WTC11 (cell line): ENCODE measurements at regions not wholly inside any gene's neighbourhood (a gene's known extent, or its start where the extent isn't known, plus 50 kb on each side); places are given as distances from the start of the nearest gene placed in this dataset.

Experiments
- AFF4 ChIP-seq: sonication (generic); formaldehyde crosslinking; IDR thresholded peaks from 2 replicates; pipeline ENCODE4 v1.8.1; 2023; ENCODE audit warnings: mild to moderate bottlenecking, missing genetic modification reagents, borderline replicate concordance
- ATF2 ChIP-seq: sonication (generic); formaldehyde crosslinking; IDR thresholded peaks from 2 replicates; pipeline ENCODE4 v1.8.1; 2022; ENCODE audit warnings: low read depth, missing genetic modification reagents, borderline replicate concordance
- CTCF ChIP-seq: fragments of 200-600 bp; IDR thresholded peaks from 2 replicates; pipeline ENCODE4 v1.8.0; 2022; ENCODE audit warnings: antibody characterized with exemption
- E2F4 ChIP-seq: sonication (generic); formaldehyde crosslinking; IDR thresholded peaks from 2 replicates; pipeline ENCODE4 v1.8.1; 2022; ENCODE audit warnings: low read depth, mild to moderate bottlenecking, moderate library complexity, missing genetic modification reagents, borderline replicate concordance
- E2F5 ChIP-seq: sonication (generic); formaldehyde crosslinking; IDR thresholded peaks from 2 replicates; pipeline ENCODE4 v1.8.1; 2022; ENCODE audit warnings: mild to moderate bottlenecking, moderate library complexity, missing genetic modification reagents
- IRF2 ChIP-seq: sonication (generic); formaldehyde crosslinking; IDR thresholded peaks from 2 replicates; pipeline ENCODE4 v1.8.0; 2022; ENCODE audit warnings: low read depth, missing genetic modification reagents, borderline replicate concordance
- JUN ChIP-seq: sonication (generic); formaldehyde crosslinking; IDR thresholded peaks from 2 replicates; pipeline ENCODE4 v1.8.0; 2023; ENCODE audit warnings: mild to moderate bottlenecking, missing genetic modification reagents
- MAX ChIP-seq: sonication (generic); formaldehyde crosslinking; IDR thresholded peaks from 2 replicates; pipeline ENCODE4 v1.8.0; 2022; ENCODE audit warnings: mild to moderate bottlenecking, missing genetic modification reagents
- MYBL2 ChIP-seq: sonication (generic); formaldehyde crosslinking; IDR thresholded peaks from 2 replicates; pipeline ENCODE4 v1.8.1; 2023; ENCODE audit warnings: mild to moderate bottlenecking, moderate library complexity, missing genetic modification reagents
- SMAD4 ChIP-seq: sonication (generic); formaldehyde crosslinking; IDR thresholded peaks from 2 replicates; pipeline ENCODE4 v1.8.0; 2022; ENCODE audit warnings: mild to moderate bottlenecking, missing genetic modification reagents
- TF ChIP-seq, protein P1 (sequence below): fragments of 250-450 bp; sonication (Bioruptor Pico); IDR thresholded peaks from 2 replicates; pipeline ENCODE4 v1.9.0; 2021; ENCODE audit warnings: mild to moderate bottlenecking
- TF ChIP-seq, protein P2 (sequence below): sonication (generic); formaldehyde crosslinking; IDR thresholded peaks from 2 replicates; pipeline ENCODE4 v1.8.1; 2023; ENCODE audit warnings: mild to moderate bottlenecking, missing genetic modification reagents
- TF ChIP-seq, protein P3 (sequence below): sonication (generic); formaldehyde crosslinking; conservative IDR thresholded peaks from 2 replicates; pipeline ENCODE4 v1.8.1; 2022; ENCODE audit warnings: mild to moderate bottlenecking, missing genetic modification reagents
- TF ChIP-seq, protein P4 (sequence below): sonication (generic); formaldehyde crosslinking; IDR thresholded peaks from 2 replicates; pipeline ENCODE4 v1.8.1; 2023; ENCODE audit warnings: mild to moderate bottlenecking, moderate library complexity, missing genetic modification reagents

- TF ChIP-seq, protein P1, sequence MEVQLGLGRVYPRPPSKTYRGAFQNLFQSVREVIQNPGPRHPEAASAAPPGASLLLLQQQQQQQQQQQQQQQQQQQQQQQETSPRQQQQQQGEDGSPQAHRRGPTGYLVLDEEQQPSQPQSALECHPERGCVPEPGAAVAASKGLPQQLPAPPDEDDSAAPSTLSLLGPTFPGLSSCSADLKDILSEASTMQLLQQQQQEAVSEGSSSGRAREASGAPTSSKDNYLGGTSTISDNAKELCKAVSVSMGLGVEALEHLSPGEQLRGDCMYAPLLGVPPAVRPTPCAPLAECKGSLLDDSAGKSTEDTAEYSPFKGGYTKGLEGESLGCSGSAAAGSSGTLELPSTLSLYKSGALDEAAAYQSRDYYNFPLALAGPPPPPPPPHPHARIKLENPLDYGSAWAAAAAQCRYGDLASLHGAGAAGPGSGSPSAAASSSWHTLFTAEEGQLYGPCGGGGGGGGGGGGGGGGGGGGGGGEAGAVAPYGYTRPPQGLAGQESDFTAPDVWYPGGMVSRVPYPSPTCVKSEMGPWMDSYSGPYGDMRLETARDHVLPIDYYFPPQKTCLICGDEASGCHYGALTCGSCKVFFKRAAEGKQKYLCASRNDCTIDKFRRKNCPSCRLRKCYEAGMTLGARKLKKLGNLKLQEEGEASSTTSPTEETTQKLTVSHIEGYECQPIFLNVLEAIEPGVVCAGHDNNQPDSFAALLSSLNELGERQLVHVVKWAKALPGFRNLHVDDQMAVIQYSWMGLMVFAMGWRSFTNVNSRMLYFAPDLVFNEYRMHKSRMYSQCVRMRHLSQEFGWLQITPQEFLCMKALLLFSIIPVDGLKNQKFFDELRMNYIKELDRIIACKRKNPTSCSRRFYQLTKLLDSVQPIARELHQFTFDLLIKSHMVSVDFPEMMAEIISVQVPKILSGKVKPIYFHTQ (CRISPR knock-in tag), result no peak
- no peak for TF ChIP-seq CTCF
- no peak for TF ChIP-seq E2F5 (CRISPR knock-in tag)
- no peak for TF ChIP-seq E2F4
- no peak for TF ChIP-seq MAX
- no peak for TF ChIP-seq AFF4 (CRISPR knock-in tag)
- TF ChIP-seq, protein P2, sequence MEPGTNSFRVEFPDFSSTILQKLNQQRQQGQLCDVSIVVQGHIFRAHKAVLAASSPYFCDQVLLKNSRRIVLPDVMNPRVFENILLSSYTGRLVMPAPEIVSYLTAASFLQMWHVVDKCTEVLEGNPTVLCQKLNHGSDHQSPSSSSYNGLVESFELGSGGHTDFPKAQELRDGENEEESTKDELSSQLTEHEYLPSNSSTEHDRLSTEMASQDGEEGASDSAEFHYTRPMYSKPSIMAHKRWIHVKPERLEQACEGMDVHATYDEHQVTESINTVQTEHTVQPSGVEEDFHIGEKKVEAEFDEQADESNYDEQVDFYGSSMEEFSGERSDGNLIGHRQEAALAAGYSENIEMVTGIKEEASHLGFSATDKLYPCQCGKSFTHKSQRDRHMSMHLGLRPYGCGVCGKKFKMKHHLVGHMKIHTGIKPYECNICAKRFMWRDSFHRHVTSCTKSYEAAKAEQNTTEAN, result no peak
- TF ChIP-seq MYBL2 (CRISPR knock-in tag), result no peak
- TF ChIP-seq, protein P3, sequence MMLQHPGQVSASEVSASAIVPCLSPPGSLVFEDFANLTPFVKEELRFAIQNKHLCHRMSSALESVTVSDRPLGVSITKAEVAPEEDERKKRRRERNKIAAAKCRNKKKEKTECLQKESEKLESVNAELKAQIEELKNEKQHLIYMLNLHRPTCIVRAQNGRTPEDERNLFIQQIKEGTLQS, result no peak
- TF ChIP-seq IRF2 (CRISPR knock-in tag), result no peak
- TF ChIP-seq SMAD4 (CRISPR knock-in tag), result no peak
- no peak for TF ChIP-seq ATF2 (CRISPR knock-in tag)
- no peak for TF ChIP-seq JUN
- TF ChIP-seq, protein P4, sequence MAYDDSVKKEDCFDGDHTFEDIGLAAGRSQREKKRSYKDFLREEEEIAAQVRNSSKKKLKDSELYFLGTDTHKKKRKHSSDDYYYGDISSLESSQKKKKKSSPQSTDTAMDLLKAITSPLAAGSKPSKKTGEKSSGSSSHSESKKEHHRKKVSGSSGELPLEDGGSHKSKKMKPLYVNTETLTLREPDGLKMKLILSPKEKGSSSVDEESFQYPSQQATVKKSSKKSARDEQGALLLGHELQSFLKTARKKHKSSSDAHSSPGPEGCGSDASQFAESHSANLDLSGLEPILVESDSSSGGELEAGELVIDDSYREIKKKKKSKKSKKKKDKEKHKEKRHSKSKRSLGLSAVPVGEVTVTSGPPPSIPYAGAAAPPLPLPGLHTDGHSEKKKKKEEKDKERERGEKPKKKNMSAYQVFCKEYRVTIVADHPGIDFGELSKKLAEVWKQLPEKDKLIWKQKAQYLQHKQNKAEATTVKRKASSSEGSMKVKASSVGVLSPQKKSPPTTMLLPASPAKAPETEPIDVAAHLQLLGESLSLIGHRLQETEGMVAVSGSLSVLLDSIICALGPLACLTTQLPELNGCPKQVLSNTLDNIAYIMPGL, result no peak
Observed at GRCh38 chr9:89793551-89793950, 188.7 kb downstream of the GADD45G start.
